G401.6 (cell line): ENCODE measurements at regions not wholly inside any gene's neighbourhood (a gene's known extent, or its start where the extent isn't known, plus 50 kb on each side); places are given as distances from the start of the nearest gene placed in this dataset.
"Not testable (repeated sequence)": the region's sequence is repeated elsewhere in the genome, so short reads cannot be mapped to it uniquely, and the experiment has no call there.

Source experiments
- FAIRE-seq: peaks from 2 replicates; lab custom pipeline; 2012; peaks lifted over from hg19 to GRCh38; lab: Jason Lieb, UNC

DNA sequence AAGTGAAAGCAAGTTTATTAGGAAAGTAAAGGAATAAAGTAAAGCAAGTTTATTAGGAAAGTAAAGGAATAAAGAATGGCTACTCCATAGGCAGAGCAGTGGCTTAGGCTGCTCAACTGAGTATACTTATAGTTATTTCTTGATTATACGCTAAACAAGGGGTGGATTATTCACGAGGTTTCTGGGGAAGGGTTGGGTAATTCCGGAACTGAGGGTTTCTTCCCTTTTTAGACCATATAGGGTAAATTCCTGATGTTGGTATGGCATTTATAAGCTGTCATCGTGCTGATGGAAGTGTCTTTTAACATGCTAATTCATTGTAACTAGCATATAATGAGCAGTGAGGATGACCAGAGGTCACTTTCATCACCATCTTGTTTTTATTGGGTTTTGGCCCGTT is 194.3 kb downstream of the DLEU7 start:
- no peak for FAIRE-seq

DNA sequence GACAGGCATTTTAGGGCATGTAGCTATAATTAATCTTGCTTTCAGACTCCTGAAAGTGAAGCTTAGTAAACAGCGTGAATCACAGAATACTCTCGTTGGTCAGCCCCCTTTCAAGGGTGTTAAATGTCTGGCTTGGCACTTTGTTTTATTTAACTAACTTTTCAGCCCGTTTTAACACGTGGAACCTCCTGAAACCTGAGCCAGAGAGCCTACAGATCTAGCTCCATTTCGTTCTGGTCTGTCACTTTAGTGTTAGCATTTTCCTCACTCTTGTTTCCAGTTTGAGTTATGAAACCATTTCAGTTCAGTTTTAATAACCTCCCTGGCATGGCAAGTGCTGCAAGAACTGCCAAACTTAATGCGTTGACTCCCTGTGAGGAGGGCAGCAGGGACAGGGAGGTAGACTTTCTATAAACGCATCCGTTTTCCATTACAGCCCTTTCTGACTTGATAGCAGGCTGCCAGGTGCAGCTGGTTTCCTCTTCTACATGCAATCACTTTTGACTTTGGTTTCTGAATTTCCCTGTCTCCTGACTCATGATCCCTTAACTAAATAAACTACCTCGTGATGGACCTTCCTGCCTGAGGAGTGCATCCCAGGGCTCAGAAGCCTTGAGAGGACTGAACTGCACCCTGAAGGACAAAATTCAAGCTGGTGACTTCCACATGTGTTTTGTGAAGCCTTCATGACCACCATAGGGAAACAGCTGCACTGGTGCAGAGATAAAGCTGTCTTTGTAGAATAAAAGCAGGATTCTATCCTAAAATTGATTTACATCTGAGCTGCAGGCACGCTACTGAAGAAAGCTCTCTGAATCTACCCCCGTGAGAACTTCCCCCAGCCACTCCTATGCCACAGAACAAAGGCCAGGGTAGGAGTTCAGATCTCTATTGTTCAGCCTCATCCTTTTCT is 192.6 kb downstream of the DLEU7 start:
- no peak for FAIRE-seq

DNA sequence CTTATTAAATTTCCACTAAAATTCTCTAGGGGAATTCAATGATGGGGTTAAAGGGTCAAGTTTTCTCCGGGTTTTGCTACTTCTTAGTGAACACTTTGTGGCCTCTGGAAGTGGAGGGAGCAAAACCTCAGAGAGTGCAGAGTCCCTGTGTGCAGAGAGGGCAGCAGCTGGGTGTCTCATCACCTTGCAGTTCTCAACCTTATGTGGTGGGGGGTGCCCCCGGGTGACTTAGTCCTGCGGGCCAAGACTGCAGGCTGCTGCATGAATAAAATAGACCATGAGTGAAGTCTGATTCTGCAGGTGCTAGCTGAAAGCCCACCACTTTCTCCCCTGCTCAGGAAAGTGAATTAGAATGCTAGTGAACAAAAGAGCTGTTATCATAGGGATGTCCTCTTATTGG is 191.6 kb downstream of the DLEU7 start:
- FAIRE-seq = no peak

DNA sequence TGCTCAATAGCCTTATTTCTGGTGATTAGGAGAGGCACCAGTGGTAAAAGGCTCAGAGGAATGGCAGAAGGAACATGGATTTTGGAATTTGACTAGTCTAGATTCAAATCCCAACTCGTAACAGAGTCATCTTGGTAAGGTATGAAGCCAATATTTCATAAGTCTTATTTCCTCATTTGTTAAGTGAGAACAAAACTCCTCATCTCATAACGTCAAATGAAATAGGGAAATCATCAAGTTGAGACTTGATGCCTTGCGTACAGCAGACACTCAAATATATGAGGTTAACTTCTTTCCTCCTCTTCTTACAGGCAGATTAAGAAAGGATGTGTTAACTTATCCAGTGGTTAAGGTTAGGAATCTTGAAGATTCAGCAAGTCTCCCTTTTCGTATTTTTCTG is 189.2 kb downstream of the DLEU7 start:
- no peak for FAIRE-seq

DNA sequence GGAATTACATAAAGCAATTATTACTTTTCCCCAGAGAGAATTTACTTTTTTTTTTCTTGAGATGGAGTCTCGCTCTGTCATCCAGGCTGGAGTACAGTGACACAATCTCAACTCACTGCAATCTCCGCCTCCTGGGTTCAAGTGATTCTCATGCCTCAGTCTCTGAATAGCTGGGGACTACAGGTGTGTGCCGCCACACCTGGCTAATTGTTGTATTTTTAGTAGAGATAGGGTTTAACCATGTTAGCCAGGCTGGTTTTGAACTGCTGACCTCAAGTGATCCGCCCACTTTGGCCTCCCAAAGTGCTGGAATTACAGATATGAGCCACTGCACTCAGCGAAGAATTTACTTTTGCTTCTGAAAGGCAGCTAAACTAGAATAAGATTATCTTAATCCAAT is 181.6 kb downstream of the DLEU7 start:
- not testable (repeated sequence) for FAIRE-seq

DNA sequence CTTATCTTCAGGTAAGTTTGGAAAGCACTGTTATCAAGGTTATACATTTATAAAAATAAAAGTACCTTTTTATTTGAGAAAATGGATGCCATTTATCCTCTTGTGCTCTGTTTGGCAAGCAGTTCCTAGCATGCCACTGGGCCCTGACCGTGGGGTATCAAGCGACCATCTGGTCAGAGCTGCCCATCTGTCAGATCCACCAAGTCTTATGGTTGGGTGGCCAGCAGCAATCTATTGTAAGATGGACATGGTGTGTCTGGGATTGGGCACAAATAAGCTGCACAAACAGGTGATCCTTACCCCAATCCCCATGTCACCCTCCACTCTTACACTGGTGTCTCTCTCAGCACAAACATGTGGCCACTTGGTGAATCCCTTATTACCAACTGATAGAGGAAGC is 178.5 kb downstream of the DLEU7 start:
- no peak for FAIRE-seq

DNA sequence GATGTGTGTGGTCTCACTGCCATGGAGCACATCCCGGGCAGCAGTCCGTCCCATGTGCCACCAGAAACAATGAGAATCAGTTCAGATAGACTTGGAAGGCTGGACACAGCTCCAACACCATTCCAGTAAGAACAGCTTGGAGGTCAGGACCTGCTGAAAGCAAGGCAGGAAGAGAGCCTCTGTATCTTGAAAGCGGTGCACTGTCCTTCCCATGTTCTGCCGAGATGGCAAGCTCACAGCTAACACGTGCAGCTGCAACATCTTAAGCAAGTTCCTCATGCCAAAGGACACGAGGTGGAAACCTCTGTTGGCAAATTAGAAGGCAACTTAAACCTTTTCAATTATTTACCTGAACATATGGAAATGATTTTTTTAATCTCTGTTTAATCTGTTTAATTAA is 175.4 kb downstream of the DLEU7 start:
- FAIRE-seq = no peak

DNA sequence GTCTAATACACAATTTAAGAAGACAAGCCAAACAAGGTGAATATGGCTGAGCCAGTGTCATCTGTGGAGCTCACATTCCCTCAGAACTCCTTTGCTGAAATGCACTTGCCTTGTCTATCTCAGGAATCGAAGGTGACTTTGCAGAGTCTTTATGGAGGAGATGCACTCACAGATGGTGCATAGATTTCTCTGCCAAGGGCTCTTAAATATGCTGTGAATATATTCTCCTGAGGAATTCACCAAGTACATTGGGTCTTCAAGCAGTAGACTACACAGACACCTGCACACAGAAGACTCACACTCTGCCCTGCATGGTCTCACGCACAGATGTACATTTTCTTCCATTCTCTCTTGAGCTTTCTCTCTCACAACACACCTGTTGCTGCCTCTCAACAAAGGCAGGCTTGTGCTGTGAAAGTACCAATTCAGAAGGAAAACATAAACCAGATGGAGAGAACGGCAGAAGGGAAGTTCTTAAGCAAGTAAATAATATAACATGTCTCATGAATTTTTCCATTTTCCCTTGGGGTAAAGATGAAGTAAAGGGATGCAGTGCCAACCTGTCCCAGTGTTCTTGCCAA is 174.7 kb downstream of the DLEU7 start:
- no peak for FAIRE-seq

DNA sequence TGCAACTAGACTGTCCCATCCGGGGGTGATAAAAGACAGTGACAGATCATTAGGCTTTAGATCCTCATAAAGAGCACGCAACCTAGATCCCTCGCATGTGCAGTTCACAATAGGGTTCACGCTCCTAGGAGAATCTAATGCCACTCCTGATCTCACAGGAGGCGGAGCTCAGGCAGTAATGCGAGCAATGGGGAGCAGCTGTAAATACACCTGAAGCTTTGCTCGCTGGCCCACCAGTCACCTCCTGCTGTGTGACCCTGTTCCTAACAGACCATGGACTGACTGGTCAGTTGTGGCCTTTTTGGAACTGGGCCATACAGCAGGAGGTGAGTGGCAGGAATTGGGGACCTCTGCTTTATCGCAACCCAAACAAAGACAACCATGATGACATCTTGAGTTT is 173.2 kb downstream of the DLEU7 start:
- FAIRE-seq = no peak

DNA sequence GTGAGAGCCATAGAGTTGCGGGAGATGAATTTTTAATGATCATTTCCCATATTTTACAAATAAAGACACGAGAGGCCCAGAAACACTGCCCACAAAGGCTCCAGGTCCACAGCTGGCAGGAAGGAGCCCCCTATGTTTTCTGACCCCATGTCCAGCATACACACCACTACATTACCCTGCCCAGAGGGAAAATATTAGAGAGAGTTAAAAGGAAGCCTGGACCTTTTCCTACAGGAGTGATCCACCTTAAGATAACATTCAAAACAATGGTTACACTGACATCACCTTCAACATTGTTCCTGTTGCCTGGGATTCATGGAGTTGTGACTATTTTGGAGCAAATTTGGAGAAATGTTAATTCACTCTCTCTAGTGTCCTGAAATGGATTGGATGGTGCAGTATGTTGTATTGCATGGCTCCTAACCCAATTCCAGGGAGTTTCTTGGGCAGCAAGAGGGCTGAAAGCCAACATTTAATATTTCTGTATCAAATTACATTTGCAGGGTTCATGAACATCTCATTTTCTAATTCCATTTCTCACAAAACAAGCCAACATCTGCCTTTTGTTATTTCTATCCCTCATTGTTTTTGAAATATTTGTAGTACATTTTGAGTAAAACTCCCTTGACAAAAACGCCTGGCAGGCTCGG is 172.5 kb downstream of the DLEU7 start:
- FAIRE-seq = no peak

DNA sequence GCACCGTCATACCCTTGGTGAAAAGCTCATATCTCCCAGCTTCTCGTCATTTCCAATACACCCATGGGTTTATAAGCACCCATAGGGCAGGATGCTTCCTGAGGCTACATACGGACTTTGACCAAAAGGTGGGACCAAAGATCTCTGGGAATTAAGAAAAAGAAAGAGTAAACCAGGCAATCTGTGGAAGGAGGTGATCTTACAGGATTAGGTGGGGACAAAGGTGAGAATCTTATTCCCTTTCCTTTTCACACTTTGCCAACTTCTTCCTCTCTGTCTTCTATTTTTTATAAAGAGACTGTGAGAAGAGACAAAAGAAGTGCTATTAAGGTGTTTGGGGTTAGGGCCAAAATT is 172.0 kb downstream of the DLEU7 start:
- no peak for FAIRE-seq

DNA sequence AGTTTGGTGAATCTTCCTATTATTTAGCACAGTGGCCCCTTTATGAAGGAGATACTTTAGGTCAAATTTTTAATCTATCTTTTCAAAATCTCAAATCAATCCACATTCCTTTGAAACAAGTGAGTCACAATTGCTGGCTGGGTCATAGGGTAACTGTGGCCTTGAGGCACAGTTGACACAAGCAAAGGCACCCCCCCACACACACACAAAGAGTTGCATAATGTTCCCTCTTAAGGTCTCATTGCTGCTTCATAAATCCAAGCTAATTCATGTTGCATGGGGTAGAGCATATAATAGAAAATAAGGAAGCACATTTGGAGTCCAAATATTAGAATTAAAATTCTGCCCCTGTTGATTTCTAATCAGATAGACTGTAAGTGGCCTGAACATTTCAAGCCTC is 171.5 kb downstream of the DLEU7 start:
- no peak for FAIRE-seq

DNA sequence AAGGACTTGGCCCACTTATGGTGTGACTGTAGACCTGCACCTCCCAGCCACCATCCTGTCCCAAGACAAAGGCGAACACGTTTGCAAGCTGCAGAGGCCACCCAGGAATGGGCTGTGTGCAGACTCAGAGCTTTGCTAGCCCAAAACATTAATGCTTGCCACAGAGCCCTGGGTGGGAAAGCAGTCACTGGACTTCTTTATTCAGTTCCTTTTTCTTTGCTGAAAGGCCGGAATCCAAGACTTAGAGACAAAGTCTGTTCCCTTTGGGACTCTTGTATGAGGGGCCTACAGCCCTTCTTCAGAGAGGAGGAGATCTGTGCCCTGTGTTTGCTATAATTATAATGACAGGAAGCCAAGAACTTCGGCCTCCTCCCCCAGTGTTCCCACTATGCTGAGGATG is 167.8 kb downstream of the DLEU7 start:
- FAIRE-seq = no peak

DNA sequence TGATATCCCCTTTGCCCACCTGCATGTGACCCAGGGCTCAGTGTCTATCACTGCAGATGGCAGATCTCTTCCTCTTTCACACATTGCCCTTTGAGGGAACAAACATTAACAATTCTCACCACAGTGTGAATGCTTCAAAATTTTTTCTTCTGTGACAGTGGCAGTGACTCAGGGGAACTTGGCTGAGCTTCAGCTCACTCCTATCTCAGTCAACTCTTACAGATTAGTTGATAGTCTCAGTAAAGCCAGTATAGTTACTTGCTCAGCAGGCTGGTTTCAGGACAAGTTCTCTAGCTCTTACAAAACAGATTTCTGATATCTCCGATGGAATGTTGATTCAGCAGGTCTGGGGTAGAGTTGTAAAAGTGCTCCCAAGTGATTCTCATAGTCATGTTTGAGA is 166.9 kb downstream of the DLEU7 start:
- FAIRE-seq = no peak

DNA sequence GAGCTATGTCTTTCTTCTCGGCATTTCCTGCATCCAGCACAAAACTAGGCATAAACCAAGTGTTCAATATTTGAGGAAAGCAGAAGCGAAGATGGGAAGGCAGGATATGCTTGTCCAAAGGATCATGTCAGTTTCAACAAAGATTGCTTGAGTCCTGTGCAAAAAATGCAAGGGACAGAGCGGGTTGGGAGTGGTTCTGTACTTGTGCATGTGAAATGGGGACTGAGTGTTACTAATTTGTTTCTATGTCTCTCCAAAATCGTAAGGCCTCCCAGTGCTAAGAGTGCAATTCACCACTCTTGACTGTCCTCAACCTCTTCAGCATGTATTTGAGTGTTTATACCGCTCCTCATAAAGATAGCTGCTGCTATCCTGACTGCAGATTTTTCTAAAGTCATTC is 166.2 kb downstream of the DLEU7 start:
- no peak for FAIRE-seq

DNA sequence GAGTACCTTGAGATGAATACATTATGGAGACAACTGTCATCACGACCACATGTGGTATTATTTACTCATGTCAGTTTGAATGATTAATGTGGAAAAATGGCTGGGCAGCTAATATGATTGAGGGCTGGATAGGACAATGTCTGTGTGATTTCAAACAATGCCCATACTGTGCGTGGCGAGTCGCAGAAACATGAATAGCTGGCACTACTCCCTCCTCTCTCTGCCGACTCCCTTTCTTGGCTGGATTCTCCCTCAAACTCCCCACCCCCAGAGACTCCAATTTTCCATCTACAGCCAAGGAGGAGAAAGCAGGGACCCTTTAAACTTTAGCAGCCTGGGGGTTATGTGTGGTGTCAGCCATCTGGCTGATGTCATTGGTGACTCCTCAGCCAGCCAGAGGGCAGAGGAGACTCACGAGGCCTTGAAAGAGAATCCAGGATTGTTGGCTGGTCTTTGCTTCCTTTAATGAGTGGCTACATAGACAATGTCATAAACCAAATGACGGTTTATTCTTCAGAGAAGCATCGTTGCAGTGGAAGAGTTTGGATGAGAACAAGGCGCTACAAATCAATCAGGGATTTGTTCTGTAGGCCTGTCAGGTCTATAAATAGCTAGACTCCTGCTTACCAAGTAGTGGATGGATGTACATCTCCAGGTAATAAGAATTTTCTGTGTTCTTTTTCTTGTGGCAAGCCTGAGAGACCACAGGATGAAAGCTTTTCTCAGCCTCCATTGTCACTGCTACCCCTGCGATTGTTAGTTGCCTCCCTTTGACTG is 165.6 kb downstream of the DLEU7 start:
- FAIRE-seq = no peak

DNA sequence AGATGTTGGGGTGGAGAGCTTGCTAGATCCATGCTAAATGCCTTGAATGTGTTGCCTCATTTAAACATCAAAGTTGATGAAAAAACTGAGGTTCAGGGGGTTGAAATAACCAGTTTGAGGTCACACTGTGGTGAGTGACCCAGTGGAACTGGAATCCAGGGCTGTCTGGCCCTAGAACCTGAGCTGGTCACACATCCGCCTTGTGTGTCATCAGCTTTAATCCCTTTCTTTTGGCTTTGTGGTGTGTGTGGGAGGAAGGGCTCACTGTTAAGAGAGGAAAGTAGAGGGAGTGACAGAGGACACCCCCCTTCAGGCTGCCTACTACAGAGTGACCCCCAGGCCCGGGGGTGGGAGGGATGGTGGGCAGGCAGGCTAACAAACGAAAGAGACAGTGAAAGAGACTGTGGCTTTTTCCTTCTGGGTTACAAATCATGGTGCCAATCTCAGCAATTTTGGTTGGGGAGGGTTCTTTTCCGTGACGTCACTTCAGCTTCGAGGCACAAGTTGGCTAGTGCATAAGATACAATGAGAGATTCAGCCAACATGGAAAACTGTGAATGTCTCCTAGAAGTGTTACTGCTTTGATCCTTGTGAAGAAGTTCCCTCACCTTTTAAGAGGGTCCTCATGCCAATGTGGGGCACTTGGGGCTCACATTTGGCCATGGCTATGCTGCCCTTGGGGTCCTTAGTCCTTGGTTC is 164.9 kb downstream of the DLEU7 start:
- no peak for FAIRE-seq

DNA sequence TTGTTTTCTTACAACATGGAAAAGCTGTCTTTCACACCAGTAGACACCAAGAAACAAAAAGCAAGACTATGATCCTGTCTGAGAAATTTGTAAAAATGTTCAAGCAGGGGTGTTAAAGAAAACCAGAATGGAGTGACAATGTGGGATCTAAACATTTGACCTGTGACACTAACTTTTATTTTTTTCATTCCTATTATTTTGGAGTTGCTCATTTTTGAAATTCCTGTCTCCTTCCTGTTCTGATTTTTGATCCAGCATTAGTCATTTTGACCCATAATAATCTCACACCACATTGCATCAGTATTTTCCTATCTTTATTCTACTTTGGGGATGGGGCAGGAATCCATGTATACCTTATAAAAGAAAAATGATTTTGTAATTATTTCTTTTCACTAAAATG is 164.2 kb downstream of the DLEU7 start:
- FAIRE-seq = no peak

DNA sequence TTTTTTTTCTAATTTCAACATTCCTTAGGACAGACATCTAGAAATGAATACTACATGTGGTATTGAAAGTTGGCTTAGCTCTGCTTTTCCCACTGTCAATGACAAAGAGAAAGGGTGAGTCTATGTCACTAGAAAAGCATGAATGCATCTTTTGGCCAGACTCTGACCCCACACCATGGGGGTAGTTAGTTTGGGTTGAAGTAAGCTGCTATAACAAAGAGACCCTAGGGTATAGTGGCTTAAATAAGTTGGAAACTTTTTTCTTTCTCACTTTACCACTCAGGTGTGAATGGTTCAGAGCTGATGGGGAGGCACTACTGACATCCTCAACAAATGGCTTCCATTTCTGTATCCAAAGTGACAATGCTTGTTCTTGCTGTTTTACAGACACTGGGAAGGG is 161.5 kb downstream of the DLEU7 start:
- no peak for FAIRE-seq

DNA sequence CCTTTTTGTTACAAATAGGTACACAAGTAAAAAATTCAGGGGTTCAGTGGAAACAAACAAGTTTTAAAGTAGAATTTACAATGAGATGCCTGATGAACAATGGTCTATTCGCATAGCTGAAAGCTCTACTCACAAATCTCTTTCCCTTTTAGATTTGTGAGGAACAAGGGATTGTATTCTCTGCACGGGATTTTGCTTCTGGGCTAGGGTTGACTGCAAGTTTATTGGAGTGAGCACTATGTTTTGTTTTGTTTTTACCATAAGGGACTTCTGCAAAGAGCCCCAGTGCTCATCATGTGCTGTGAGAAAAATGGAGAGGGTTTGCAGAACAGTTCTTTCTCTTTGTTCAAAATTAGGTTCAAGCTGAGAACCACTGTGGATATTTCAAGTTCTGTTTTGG is 160.5 kb downstream of the DLEU7 start:
- no peak for FAIRE-seq

DNA sequence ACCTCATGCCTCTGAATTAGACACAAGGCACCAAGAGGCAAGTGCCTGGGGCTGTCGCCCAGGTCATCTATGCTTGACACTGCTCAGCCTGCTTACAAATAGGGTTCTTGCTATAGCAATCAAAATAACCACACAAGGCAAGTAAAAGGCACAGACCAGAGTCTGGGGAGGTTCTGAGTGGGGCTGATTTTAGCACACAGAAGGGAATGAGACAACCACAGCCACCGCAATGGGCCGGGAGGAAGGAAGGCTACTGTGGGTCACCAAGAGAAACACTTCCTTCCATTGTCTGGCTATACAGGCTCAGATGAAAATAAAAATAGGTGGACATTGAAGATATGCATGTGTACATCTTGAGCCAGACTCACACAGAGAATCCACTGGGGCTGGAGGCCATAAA is 159.1 kb downstream of the DLEU7 start:
- FAIRE-seq = no peak

DNA sequence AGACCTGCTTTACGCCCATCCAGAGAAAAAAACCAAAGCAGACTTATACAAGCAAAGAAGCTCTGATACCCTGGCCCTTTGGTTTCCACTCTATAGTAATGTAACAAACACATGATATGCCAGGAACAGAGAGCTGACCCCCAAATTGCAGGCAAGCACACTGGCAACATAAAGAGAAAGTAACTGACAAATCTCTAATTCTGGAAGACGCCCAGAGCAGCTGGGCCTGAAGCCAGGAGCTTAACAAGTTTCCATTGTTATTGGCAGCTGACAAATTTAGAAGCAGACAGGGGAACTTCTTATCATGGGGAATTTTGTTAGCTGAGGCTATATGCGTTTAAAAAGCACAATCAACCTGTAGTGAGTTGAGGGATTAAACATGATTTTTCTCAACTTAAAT is 158.0 kb downstream of the DLEU7 start:
- FAIRE-seq = no peak
